Skeletal muscle tissue (tissue), 3 donors: ENCODE measurements at regions not wholly inside any gene's neighbourhood (a gene's known extent, or its start where the extent isn't known, plus 50 kb on each side); places are given as distances from the start of the nearest gene placed in this dataset.
"Not testable (repeated sequence)": the region's sequence is repeated elsewhere in the genome, so short reads cannot be mapped to it uniquely, and the experiment has no call there.

Experiments used
- H3K27ac ChIP-seq: one replicate; pipeline ENCODE4 v1.7.0; 2013; ENCODE audit warnings: mild to moderate bottlenecking, low read depth, low read length, inconsistent platforms
- H3K27me3 ChIP-seq, 3 donors: one replicate each; pipeline ENCODE4 v1.7.0; 2013; ENCODE audit warnings: low read length in 3 of 3; ENCODE audit not compliant: control insufficient read depth in 3 of 3, insufficient read depth in 3 of 3
- H3K36me3 ChIP-seq, 3 donors: one replicate each; pipeline ENCODE4 v1.7.0; 2013; ENCODE audit warnings: low read length in 3 of 3; ENCODE audit not compliant: control insufficient read depth in 3 of 3, insufficient read depth in 3 of 3
- H3K4me1 ChIP-seq, 3 donors: one replicate each; pipeline ENCODE4 v1.7.0; 2013; ENCODE audit warnings: low read length in 3 of 3, mild to moderate bottlenecking in 3 of 3; ENCODE audit not compliant: control insufficient read depth in 3 of 3, insufficient read depth in 3 of 3
- H3K4me3 ChIP-seq, 3 donors: one replicate each; pipeline ENCODE4 v1.7.0; 2013; ENCODE audit warnings: low read length in 3 of 3
- H3K9ac ChIP-seq, 3 donors: one replicate each; pipeline ENCODE4 v1.7.0; 2013; ENCODE audit warnings: low read length in 3 of 3, mild to moderate bottlenecking in 3 of 3, moderate library complexity in 2 of 3, low read depth in 1 of 3
- H3K9me3 ChIP-seq, 3 donors: one replicate each; pipeline ENCODE4 v1.7.0; 2013; ENCODE audit warnings: low read length in 3 of 3; ENCODE audit not compliant: control insufficient read depth in 3 of 3
- donor health status: Osteomylitis.

GRCh38 chr18:68399721-68400120 lies 315.2 kb downstream of the TMX3 start:
- H3K9ac ChIP-seq, result no peak overlapping the region
- no peaks in the 10 kb centered on the region for H3K9me3 ChIP-seq
- no peak overlapping the region for H3K4me3 ChIP-seq
- no peaks in the 10 kb centered on the region for H3K36me3 ChIP-seq
- no peaks in the 10 kb centered on the region for H3K4me1 ChIP-seq
- no peaks in the 10 kb centered on the region for H3K27me3 ChIP-seq
- H3K27ac ChIP-seq, result no peak overlapping the region

GRCh38 chr18:68397241-68398035 lies 317.5 kb downstream of the TMX3 start:
- no peaks in the 10 kb centered on the region for H3K27me3 ChIP-seq
- no peaks in the 10 kb centered on the region for H3K36me3 ChIP-seq
- H3K9me3 ChIP-seq, result no peaks in the 10 kb centered on the region
- no peak overlapping the region for H3K9ac ChIP-seq
- no peak overlapping the region for H3K4me3 ChIP-seq
- no peaks in the 10 kb centered on the region for H3K4me1 ChIP-seq
- no peak overlapping the region for H3K27ac ChIP-seq

GRCh38 chr18:68394705-68395104 lies 320.2 kb downstream of the TMX3 start:
- no peak overlapping the region for H3K9ac ChIP-seq
- no peaks in the 10 kb centered on the region for H3K36me3 ChIP-seq
- H3K9me3 ChIP-seq, result no peaks in the 10 kb centered on the region
- H3K4me1 ChIP-seq, result no peaks in the 10 kb centered on the region
- H3K27me3 ChIP-seq, result no peaks in the 10 kb centered on the region
- no peak overlapping the region for H3K4me3 ChIP-seq
- H3K27ac ChIP-seq, result no peak overlapping the region

GRCh38 chr18:68391801-68392200 lies 323.1 kb downstream of the TMX3 start:
- H3K36me3 ChIP-seq, result no peaks in the 10 kb centered on the region
- no peak overlapping the region for H3K4me3 ChIP-seq
- H3K9me3 ChIP-seq, result no peaks in the 10 kb centered on the region
- H3K27me3 ChIP-seq, result no peaks in the 10 kb centered on the region
- no peak overlapping the region for H3K27ac ChIP-seq
- no peaks in the 10 kb centered on the region for H3K4me1 ChIP-seq
- H3K9ac ChIP-seq, result no peak overlapping the region

GRCh38 chr18:68387246-68387645 lies 327.7 kb downstream of the TMX3 start:
- Histone ChIP-seq H3K4me1 (no peaks in the 10 kb centered on the region), H3K4me3 (no peak overlapping the region), H3K27ac (no peak overlapping the region), H3K36me3 (no peaks in the 10 kb centered on the region), H3K9me3 (no peaks in the 10 kb centered on the region), H3K27me3 (no peaks in the 10 kb centered on the region), H3K9ac (no peak overlapping the region)

- H3K4me1 ChIP-seq, H3K4me3 ChIP-seq, H3K9ac ChIP-seq, H3K27me3 ChIP-seq, H3K9me3 ChIP-seq, H3K36me3 ChIP-seq, H3K27ac ChIP-seq: not testable (repeated sequence)
These were observed 330.9 kb downstream of the TMX3 start for GRCh38 chr18:68383979-68384378.

- Histone ChIP-seq H3K9me3 (no peaks in the 10 kb centered on the region), H3K27ac (no peak overlapping the region), H3K36me3 (no peaks in the 10 kb centered on the region), H3K4me1 (no peaks in the 10 kb centered on the region), H3K9ac (no peak overlapping the region), H3K4me3 (no peak overlapping the region), H3K27me3 (no peaks in the 10 kb centered on the region)
These were observed 338.0 kb downstream of the TMX3 start for GRCh38 chr18:68376926-68377325.

- Histone ChIP-seq H3K4me1 (no peaks in the 10 kb centered on the region), H3K4me3 (no peak overlapping the region), H3K36me3 (no peaks in the 10 kb centered on the region), H3K27ac (no peak overlapping the region), H3K9ac (no peak overlapping the region), H3K9me3 (no peaks in the 10 kb centered on the region), H3K27me3 (no peaks in the 10 kb centered on the region)
These were observed 352.0 kb downstream of the TMX3 start for GRCh38 chr18:68362907-68363306.

GRCh38 chr18:68355637-68356036 lies 359.3 kb downstream of the TMX3 start:
- no peaks in the 10 kb centered on the region for H3K27me3 ChIP-seq
- no peaks in the 10 kb centered on the region for H3K4me1 ChIP-seq
- no peaks in the 10 kb centered on the region for H3K36me3 ChIP-seq
- no peak overlapping the region for H3K4me3 ChIP-seq
- no peak overlapping the region for H3K27ac ChIP-seq
- peaks cover 0 to 6% (median 2%) of the 10 kb centered on the region in 3 donors for H3K9me3 ChIP-seq
- H3K9ac ChIP-seq, result no peak overlapping the region

GRCh38 chr18:68354176-68354575 lies 360.7 kb downstream of the TMX3 start:
- H3K9me3 ChIP-seq, result peaks cover 0 to 6% (median 2%) of the 10 kb centered on the region in 3 donors
- no peak overlapping the region for H3K4me3 ChIP-seq
- no peak overlapping the region for H3K27ac ChIP-seq
- H3K36me3 ChIP-seq, result no peaks in the 10 kb centered on the region
- no peaks in the 10 kb centered on the region for H3K4me1 ChIP-seq
- no peaks in the 10 kb centered on the region for H3K27me3 ChIP-seq
- H3K9ac ChIP-seq, result no peak overlapping the region
